ENCODE measurements at regions not wholly inside any gene's neighbourhood (a gene's known extent, or its start where the extent isn't known, plus 50 kb on each side); places are given as distances from the start of the nearest gene placed in this dataset.

DNA sequence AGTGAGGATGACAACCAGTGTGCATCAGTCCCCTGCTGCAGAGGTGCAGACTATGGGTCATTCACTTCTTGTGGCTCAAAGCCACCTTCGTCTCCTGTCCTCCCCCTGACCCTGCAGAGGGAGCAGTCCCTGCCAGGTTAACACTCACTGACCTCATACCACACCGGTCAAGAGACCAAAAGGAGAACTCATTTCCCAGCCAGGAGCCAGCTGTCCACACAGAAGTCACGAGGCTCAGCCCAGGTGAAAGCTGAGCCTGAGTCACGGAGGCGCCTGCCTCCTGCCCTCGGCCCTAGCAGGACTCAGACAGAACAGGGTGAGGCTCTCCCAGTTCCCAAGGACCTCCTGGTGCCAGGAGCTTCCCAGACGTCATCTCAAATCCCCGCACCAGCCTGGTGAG lies 103.7 kb downstream of the MN1 start:
- H3K4me3 ChIP-seq (ENCODE audit: low read depth, low read length, poor library complexity, severe bottlenecking): no peak overlapping the region
- DNase-seq (ENCODE audit: low spot score): no peak
- no peaks in the 10 kb centered on the region for H3K4me1 ChIP-seq (ENCODE audit: insufficient read depth, low read length, poor library complexity, severe bottlenecking)
- ChIA-PET POLR2A (ENCODE audit: low non-redundant PET) (no interaction called here), CTCF (no interaction called here)
- BruUV-seq (replicated peaks): no TSS peak
- H3K27ac ChIP-seq (ENCODE audit: low read depth, low read length, poor library complexity, severe bottlenecking): no peak overlapping the region
- no peaks in the 10 kb centered on the region for H3K27me3 ChIP-seq (replicated peaks; ENCODE audit: insufficient read depth, low read depth, low read length, poor library complexity)
- no peak for TF ChIP-seq EZH2 (IDR thresholded peaks at IDR 0.05; ENCODE audit: borderline replicate concordance, low read depth, low read length, poor library complexity, severe bottlenecking)
- TF ChIP-seq, protein P1, sequence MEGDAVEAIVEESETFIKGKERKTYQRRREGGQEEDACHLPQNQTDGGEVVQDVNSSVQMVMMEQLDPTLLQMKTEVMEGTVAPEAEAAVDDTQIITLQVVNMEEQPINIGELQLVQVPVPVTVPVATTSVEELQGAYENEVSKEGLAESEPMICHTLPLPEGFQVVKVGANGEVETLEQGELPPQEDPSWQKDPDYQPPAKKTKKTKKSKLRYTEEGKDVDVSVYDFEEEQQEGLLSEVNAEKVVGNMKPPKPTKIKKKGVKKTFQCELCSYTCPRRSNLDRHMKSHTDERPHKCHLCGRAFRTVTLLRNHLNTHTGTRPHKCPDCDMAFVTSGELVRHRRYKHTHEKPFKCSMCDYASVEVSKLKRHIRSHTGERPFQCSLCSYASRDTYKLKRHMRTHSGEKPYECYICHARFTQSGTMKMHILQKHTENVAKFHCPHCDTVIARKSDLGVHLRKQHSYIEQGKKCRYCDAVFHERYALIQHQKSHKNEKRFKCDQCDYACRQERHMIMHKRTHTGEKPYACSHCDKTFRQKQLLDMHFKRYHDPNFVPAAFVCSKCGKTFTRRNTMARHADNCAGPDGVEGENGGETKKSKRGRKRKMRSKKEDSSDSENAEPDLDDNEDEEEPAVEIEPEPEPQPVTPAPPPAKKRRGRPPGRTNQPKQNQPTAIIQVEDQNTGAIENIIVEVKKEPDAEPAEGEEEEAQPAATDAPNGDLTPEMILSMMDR (conservative IDR thresholded peaks at IDR 0.05; ENCODE audit: low read depth, low read length): no peak
- peaks cover 3% of the 10 kb centered on the region for H3K9me3 ChIP-seq (ENCODE audit: low read depth, low read length, poor library complexity, severe bottlenecking)
- intact Hi-C loops (cut with micrococcal nuclease; ENCODE audit: unreplicated experiment): no loop called here
- no peaks in the 10 kb centered on the region for H3K36me3 ChIP-seq (ENCODE audit: insufficient read depth, low read length, poor library complexity, severe bottlenecking)

Data from A673 (cell line).